ENCODE measurements at regions not wholly inside any gene's neighbourhood (a gene's known extent, or its start where the extent isn't known, plus 50 kb on each side); places are given as distances from the start of the nearest gene placed in this dataset.

- Histone ChIP-seq H3K27ac (no peak overlapping the region), H3K36me3 (no peaks in the 10 kb centered on the region), H3K4me3 (no peak overlapping the region), H3K4me1 (no peaks in the 10 kb centered on the region), H3K27me3 (peaks cover 0 to 15% of the 10 kb centered on the region in 2 donors), H3K9me3 (no peaks in the 10 kb centered on the region)
- TF ChIP-seq POLR2A (IDR thresholded peaks at IDR 0.05): no peak
- no peak for DNase-seq (ENCODE audit: low spot score in 2 of 2)
- intact Hi-C loops (cut with DNase I; ENCODE audit: low total_unique reads): no loop called here
These were observed 167.5 kb downstream of the ATG4C start for GRCh38 chr1:62951428-62951827.

DNA sequence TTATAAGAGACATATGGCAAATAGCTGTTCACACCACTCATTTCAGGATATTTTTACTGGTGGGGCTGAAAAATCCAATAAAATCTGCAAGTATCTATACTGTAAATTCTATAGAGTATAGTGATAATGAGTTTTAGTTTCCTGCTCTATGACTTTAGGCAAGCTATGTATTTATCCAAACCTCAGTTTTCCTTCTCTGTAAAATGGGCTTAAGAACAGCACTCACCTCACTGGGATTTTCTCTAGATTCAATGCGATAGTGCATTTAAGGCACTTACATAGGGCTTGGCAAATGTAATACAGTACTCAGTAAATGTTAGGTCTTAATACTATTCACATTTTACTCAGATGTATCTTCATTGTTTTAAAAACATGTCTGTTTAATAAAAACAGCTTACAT, 168.7 kb downstream of the ATG4C start:
- DNase-seq (ENCODE audit: low spot score in 2 of 2): no peak
- Histone ChIP-seq H3K4me1 (no peaks in the 10 kb centered on the region), H3K9me3 (no peaks in the 10 kb centered on the region), H3K36me3 (no peaks in the 10 kb centered on the region), H3K27me3 (peaks cover 0 to 15% of the 10 kb centered on the region in 2 donors), H3K4me3 (no peak overlapping the region), H3K27ac (no peak overlapping the region)
- TF ChIP-seq POLR2A (IDR thresholded peaks at IDR 0.05): no peak
- TF ChIP-seq, protein P1, sequence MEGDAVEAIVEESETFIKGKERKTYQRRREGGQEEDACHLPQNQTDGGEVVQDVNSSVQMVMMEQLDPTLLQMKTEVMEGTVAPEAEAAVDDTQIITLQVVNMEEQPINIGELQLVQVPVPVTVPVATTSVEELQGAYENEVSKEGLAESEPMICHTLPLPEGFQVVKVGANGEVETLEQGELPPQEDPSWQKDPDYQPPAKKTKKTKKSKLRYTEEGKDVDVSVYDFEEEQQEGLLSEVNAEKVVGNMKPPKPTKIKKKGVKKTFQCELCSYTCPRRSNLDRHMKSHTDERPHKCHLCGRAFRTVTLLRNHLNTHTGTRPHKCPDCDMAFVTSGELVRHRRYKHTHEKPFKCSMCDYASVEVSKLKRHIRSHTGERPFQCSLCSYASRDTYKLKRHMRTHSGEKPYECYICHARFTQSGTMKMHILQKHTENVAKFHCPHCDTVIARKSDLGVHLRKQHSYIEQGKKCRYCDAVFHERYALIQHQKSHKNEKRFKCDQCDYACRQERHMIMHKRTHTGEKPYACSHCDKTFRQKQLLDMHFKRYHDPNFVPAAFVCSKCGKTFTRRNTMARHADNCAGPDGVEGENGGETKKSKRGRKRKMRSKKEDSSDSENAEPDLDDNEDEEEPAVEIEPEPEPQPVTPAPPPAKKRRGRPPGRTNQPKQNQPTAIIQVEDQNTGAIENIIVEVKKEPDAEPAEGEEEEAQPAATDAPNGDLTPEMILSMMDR (IDR thresholded peaks at IDR 0.05): no peak
- TF ChIP-seq POLR2AphosphoS5 (IDR thresholded peaks at IDR 0.05): no peak
- intact Hi-C loops (cut with DNase I; ENCODE audit: low total_unique reads): no loop called here

- Histone ChIP-seq H3K27ac (no peak overlapping the region), H3K9me3 (no peaks in the 10 kb centered on the region), H3K4me3 (no peak overlapping the region), H3K27me3 (peaks cover 0 to 15% of the 10 kb centered on the region in 2 donors), H3K4me1 (no peaks in the 10 kb centered on the region), H3K36me3 (no peaks in the 10 kb centered on the region)
- DNase-seq (ENCODE audit: low spot score in 2 of 2): no peak
- intact Hi-C loops (cut with DNase I; ENCODE audit: low total_unique reads): no loop called here
- TF ChIP-seq POLR2A (IDR thresholded peaks at IDR 0.05) (no peak), POLR2AphosphoS5 (IDR thresholded peaks at IDR 0.05) (no peak)
- TF ChIP-seq, protein P1 (IDR thresholded peaks at IDR 0.05): no peak
These were observed 169.7 kb downstream of the ATG4C start for GRCh38 chr1:62953633-62954032.

DNA sequence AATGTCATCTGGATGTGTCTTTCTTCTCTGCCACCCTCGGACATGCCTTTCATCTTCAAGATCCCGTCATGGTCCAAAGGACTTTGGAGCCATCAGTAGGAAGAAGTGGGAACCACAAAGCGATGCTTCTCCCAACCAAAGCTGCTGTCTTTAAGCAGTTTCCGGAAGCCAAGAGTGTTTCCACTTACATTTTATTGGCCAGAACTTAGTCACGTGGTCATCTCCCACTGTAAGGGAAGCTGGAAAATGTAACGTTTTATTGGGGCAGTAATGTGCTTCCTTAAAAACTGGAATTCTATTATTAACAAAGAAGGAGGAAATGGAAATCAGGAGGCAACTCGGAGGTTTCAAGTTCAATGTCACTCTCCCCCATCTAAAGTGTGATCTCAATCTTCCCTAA, 170.8 kb downstream of the ATG4C start:
- H3K4me1 ChIP-seq: no peaks in the 10 kb centered on the region
- no peaks in the 10 kb centered on the region for H3K9me3 ChIP-seq
- no peak for TF ChIP-seq POLR2A (IDR thresholded peaks at IDR 0.05)
- peaks cover 0 to 10% of the 10 kb centered on the region in 2 donors for H3K27me3 ChIP-seq
- H3K36me3 ChIP-seq: no peaks in the 10 kb centered on the region
- H3K4me3 ChIP-seq: no peak overlapping the region
- H3K27ac ChIP-seq: no peak overlapping the region
- DNase-seq (ENCODE audit: low spot score in 2 of 2): no peak
- intact Hi-C loops (cut with DNase I; ENCODE audit: low total_unique reads): no loop called here

- no peak overlapping the region for H3K27ac ChIP-seq
- no peak for DNase-seq (ENCODE audit: low spot score in 2 of 2)
- peaks cover 0 to 10% of the 10 kb centered on the region in 2 donors for H3K27me3 ChIP-seq
These were observed 171.7 kb downstream of the ATG4C start for GRCh38 chr1:62955666-62956065.

DNA sequence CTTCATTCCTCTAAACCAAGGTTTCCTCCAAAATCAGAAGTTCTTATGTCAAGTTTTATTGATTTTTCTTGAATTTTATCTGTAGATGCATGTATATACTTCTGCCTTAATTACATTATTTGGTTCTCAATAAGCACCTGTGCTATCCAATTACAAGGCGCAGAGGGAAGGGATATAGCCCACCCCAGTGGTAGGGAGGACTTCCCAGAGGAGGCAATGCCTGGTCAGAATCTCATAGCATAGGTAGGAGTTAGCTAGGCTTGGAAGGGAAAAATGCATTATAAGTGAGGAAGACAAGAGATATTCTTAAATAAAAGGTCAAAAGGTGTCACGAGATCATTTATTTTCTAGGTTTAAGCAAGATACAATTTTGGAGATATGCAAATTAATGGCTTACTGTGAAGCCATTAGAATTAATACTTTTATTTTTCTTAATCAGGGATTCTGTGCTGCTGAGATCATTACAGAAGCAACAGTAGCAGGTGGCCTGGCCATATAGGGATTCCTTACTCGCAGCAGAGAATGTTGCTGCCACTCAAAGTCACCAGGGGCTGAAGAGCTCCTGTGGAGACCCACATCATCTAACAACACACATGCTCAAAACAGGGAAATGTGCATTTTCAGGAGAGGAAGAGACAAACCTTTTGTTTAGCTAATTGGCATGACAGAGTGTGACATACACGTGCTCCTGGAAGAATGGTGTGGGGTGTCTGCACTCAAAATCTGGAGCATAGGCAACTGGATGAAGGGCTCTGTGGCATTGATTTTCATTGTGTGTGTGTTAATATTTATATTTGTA, 178.3 kb downstream of the ATG4C start:
- Histone ChIP-seq H3K4me1 (no peaks in the 10 kb centered on the region), H3K9me3 (no peaks in the 10 kb centered on the region), H3K27me3 (no peaks in the 10 kb centered on the region), H3K27ac (no peak overlapping the region), H3K36me3 (no peaks in the 10 kb centered on the region), H3K4me3 (no peak overlapping the region)
- no peak for TF ChIP-seq POLR2A (IDR thresholded peaks at IDR 0.05)
- TF ChIP-seq, protein P1 (IDR thresholded peaks at IDR 0.05): no peak
- no peak for TF ChIP-seq POLR2AphosphoS5 (IDR thresholded peaks at IDR 0.05)
- DNase-seq (ENCODE audit: low spot score in 2 of 2): no peak
- intact Hi-C loops (cut with DNase I; ENCODE audit: low total_unique reads): no loop called here

More at GRCh38 chr1:62955666-62956065, 171.7 kb downstream of the ATG4C start:
- H3K4me3 ChIP-seq: no peak overlapping the region
- H3K9me3 ChIP-seq: no peaks in the 10 kb centered on the region
- H3K4me1 ChIP-seq: no peaks in the 10 kb centered on the region
- H3K36me3 ChIP-seq: no peaks in the 10 kb centered on the region
- intact Hi-C loops (cut with DNase I; ENCODE audit: low total_unique reads): no loop called here
- no peak for TF ChIP-seq POLR2AphosphoS5 (IDR thresholded peaks at IDR 0.05)
- no peak for TF ChIP-seq POLR2A (IDR thresholded peaks at IDR 0.05)
- TF ChIP-seq, protein P1 (IDR thresholded peaks at IDR 0.05): no peak

Measured in breast epithelium (tissue), 4 donors.